ENCODE measurements at regions not wholly inside any gene's neighbourhood (a gene's known extent, or its start where the extent isn't known, plus 50 kb on each side); places are given as distances from the start of the nearest gene placed in this dataset.

GRCh38 chr9:34825775-34826174, 115.8 kb upstream of the CCL21 start:
- WGBS, 2 donors = 41 to 43% methylated on average over 4 of the region's 4 CpGs
- DNase-seq (ENCODE audit: low spot score in 2 of 2) = no peak
- H3K36me3 ChIP-seq = no peaks in the 10 kb centered on the region
- H3K4me3 ChIP-seq = no peak overlapping the region
- H3K9me3 ChIP-seq = no peaks in the 10 kb centered on the region
- H3K27ac ChIP-seq = no peak overlapping the region
- TF ChIP-seq CTCF (IDR thresholded peaks at IDR 0.05) (no peak), EP300 (IDR thresholded peaks at IDR 0.05) (no peak)
- peaks cover 0 to 3% (median 0%) of the 10 kb centered on the region in 4 donors for H3K4me1 ChIP-seq
- H3K27me3 ChIP-seq = no peaks in the 10 kb centered on the region

- DNase-seq (ENCODE audit: low spot score in 2 of 2) = no peak
- no peak overlapping the region for H3K27ac ChIP-seq
- no peaks in the 10 kb centered on the region for H3K27me3 ChIP-seq
- no peaks in the 10 kb centered on the region for H3K36me3 ChIP-seq
- H3K9me3 ChIP-seq = peaks cover 0 to 15% (median 2%) of the 10 kb centered on the region in 4 donors
- WGBS, 2 donors = 70 to 80% methylated on average over 4 of the region's 4 CpGs
- H3K4me1 ChIP-seq = peaks cover 0 to 3% (median 0%) of the 10 kb centered on the region in 4 donors
- TF ChIP-seq EP300 (IDR thresholded peaks at IDR 0.05) (no peak), CTCF (IDR thresholded peaks at IDR 0.05) (no peak), POLR2A (IDR thresholded peaks at IDR 0.05) (no peak)
- no peak overlapping the region for H3K4me3 ChIP-seq
Observed at GRCh38 chr9:34823778-34824177, 113.8 kb upstream of the CCL21 start.

GRCh38 chr9:34810187-34810524, 100.2 kb upstream of the CCL21 start:
- Histone ChIP-seq H3K4me3 (no peak overlapping the region), H3K27me3 (peaks cover 0 to 11% of the 10 kb centered on the region in 2 donors), H3K4me1 (peaks cover 0 to 4% (median 0%) of the 10 kb centered on the region in 4 donors), H3K9me3 (peaks cover 0 to 21% (median 0%) of the 10 kb centered on the region in 4 donors), H3K27ac (no peak overlapping the region), H3K36me3 (no peaks in the 10 kb centered on the region)
- no peak for DNase-seq (ENCODE audit: low spot score in 2 of 2)
- WGBS, 2 donors = 80 to 81% methylated on average over 10 to 13 of the region's 14 CpGs
- TF ChIP-seq EP300 (IDR thresholded peaks at IDR 0.05) = no peak
- no peak for TF ChIP-seq POLR2A (IDR thresholded peaks at IDR 0.05)

- H3K27ac ChIP-seq = no peak overlapping the region
- 5 to 14% methylated on average over 26 to 31 of the region's 70 CpGs for WGBS, 2 donors
- DNase-seq (ENCODE audit: low spot score in 2 of 2) = no peak
- H3K27me3 ChIP-seq = peaks cover 0 to 11% of the 10 kb centered on the region in 2 donors
- no peak overlapping the region for H3K4me3 ChIP-seq
- TF ChIP-seq CTCF (IDR thresholded peaks at IDR 0.05) (no peak), POLR2A (IDR thresholded peaks at IDR 0.05) (no peak), EP300 (IDR thresholded peaks at IDR 0.05) (no peak)
- peaks cover 0 to 4% (median 0%) of the 10 kb centered on the region in 4 donors for H3K4me1 ChIP-seq
- H3K36me3 ChIP-seq = no peaks in the 10 kb centered on the region
- peaks cover 0 to 25% (median 0%) of the 10 kb centered on the region in 4 donors for H3K9me3 ChIP-seq
Observed at GRCh38 chr9:34809504-34810186, 99.7 kb upstream of the CCL21 start.

GRCh38 chr9:34802916-34803315, 93.0 kb upstream of the CCL21 start:
- Histone ChIP-seq H3K27me3 (no peaks in the 10 kb centered on the region), H3K4me1 (no peaks in the 10 kb centered on the region), H3K9me3 (peaks cover 0 to 23% (median 0%) of the 10 kb centered on the region in 4 donors), H3K36me3 (no peaks in the 10 kb centered on the region), H3K27ac (no peak overlapping the region), H3K4me3 (no peak overlapping the region)
- WGBS, 2 donors = 64 to 73% methylated on average over 2 of the region's 2 CpGs
- DNase-seq (ENCODE audit: low spot score in 2 of 2) = no peak
- no peak for TF ChIP-seq POLR2A (IDR thresholded peaks at IDR 0.05)
- TF ChIP-seq CTCF (IDR thresholded peaks at IDR 0.05) = no peak
- no peak for TF ChIP-seq EP300 (IDR thresholded peaks at IDR 0.05)
